ENCODE measurements at regions not wholly inside any gene's neighbourhood (a gene's known extent, or its start where the extent isn't known, plus 50 kb on each side); places are given as distances from the start of the nearest gene placed in this dataset.

GRCh38 chr3:95707268-95707667, 1107.1 kb upstream of the EPHA6 start:
- Histone ChIP-seq H3K36me3 (ENCODE audit: control insufficient read depth in 2 of 2, extremely low read depth in 1 of 2, insufficient read depth in 2 of 2, low read length in 2 of 2) (no peaks in the 10 kb centered on the region), H3K27ac (ENCODE audit: control insufficient read depth, insufficient read depth, low read length) (no peak overlapping the region), H3K4me3 (ENCODE audit: control insufficient read depth in 2 of 3, extremely low read depth in 1 of 3, insufficient read depth in 2 of 3, low read depth in 1 of 3, low read length in 3 of 3) (no peak overlapping the region), H3K79me2 (ENCODE audit: control insufficient read depth, insufficient read depth, low read length) (no peaks in the 10 kb centered on the region), H4K20me1 (ENCODE audit: control insufficient read depth, extremely low read depth, insufficient read depth, low read length) (no peaks in the 10 kb centered on the region), H2AFZ (ENCODE audit: control insufficient read depth, low read length) (no peak overlapping the region), H3K27me3 (ENCODE audit: control insufficient read depth, extremely low read depth, insufficient read depth, low read length) (no peaks in the 10 kb centered on the region), H3K4me1 (ENCODE audit: control insufficient read depth, extremely low read depth, insufficient read depth, low read length) (no peaks in the 10 kb centered on the region), H3K9me3 (ENCODE audit: control insufficient read depth, low read depth, low read length) (no peaks in the 10 kb centered on the region), H3K4me2 (ENCODE audit: control insufficient read depth, extremely low read depth, insufficient read depth, low read depth, low read length) (no peak overlapping the region), H3K9me1 (ENCODE audit: control insufficient read depth, extremely low read depth, insufficient read depth, low read length) (no peaks in the 10 kb centered on the region), H3K9ac (ENCODE audit: control insufficient read depth, extremely low read depth, insufficient read depth, low read length) (no peak overlapping the region)
- TF ChIP-seq EZH2 (IDR thresholded peaks at IDR 0.05; ENCODE audit: low read length) (no peak), CTCF (optimal IDR thresholded peaks at IDR 0.05 in 1 of 3, IDR thresholded peaks at IDR 0.05 in 1 of 3, conservative IDR thresholded peaks at IDR 0.05 in 1 of 3; ENCODE audit: extremely low read depth in 1 of 3, insufficient read depth in 2 of 3, low read length in 3 of 3) (no peak)
- DNase-seq (ENCODE audit: low read depth, low spot score) = no peak
- no peak for FAIRE-seq
- dilution Hi-C loops (cut with MboI; ENCODE audit: extremely low pct_ligation_motif_present, low sequenced_read_pairs) = no loop called here

- Histone ChIP-seq H3K9ac (ENCODE audit: control insufficient read depth, extremely low read depth, insufficient read depth, low read length) (no peak overlapping the region), H3K79me2 (ENCODE audit: control insufficient read depth, insufficient read depth, low read length) (no peaks in the 10 kb centered on the region), H4K20me1 (ENCODE audit: control insufficient read depth, extremely low read depth, insufficient read depth, low read length) (no peaks in the 10 kb centered on the region), H3K27me3 (ENCODE audit: control insufficient read depth, extremely low read depth, insufficient read depth, low read length) (no peaks in the 10 kb centered on the region), H3K9me1 (ENCODE audit: control insufficient read depth, extremely low read depth, insufficient read depth, low read length) (no peaks in the 10 kb centered on the region), H3K4me3 (ENCODE audit: control insufficient read depth in 2 of 3, extremely low read depth in 1 of 3, insufficient read depth in 2 of 3, low read depth in 1 of 3, low read length in 3 of 3) (no peak overlapping the region), H3K4me1 (ENCODE audit: control insufficient read depth, extremely low read depth, insufficient read depth, low read length) (no peaks in the 10 kb centered on the region), H2AFZ (ENCODE audit: control insufficient read depth, low read length) (no peak overlapping the region), H3K36me3 (ENCODE audit: control insufficient read depth in 2 of 2, extremely low read depth in 1 of 2, insufficient read depth in 2 of 2, low read length in 2 of 2) (no peaks in the 10 kb centered on the region), H3K4me2 (ENCODE audit: control insufficient read depth, extremely low read depth, insufficient read depth, low read depth, low read length) (no peak overlapping the region), H3K9me3 (ENCODE audit: control insufficient read depth, low read depth, low read length) (no peaks in the 10 kb centered on the region), H3K27ac (ENCODE audit: control insufficient read depth, insufficient read depth, low read length) (no peak overlapping the region)
- FAIRE-seq (no peak), DNase-seq (ENCODE audit: low read depth, low spot score) (no peak)
- dilution Hi-C loops (cut with MboI; ENCODE audit: extremely low pct_ligation_motif_present, low sequenced_read_pairs) = no loop called here
- TF ChIP-seq CTCF (optimal IDR thresholded peaks at IDR 0.05 in 1 of 3, IDR thresholded peaks at IDR 0.05 in 1 of 3, conservative IDR thresholded peaks at IDR 0.05 in 1 of 3; ENCODE audit: extremely low read depth in 1 of 3, insufficient read depth in 2 of 3, low read length in 3 of 3) (no peak), EZH2 (IDR thresholded peaks at IDR 0.05; ENCODE audit: low read length) (no peak)
These were observed 1103.7 kb upstream of the EPHA6 start for GRCh38 chr3:95710684-95711083.

Measured in keratinocyte (primary cell).